ENCODE measurements at regions not wholly inside any gene's neighbourhood (a gene's known extent, or its start where the extent isn't known, plus 50 kb on each side); places are given as distances from the start of the nearest gene placed in this dataset.

GRCh38 chr4:14924812-14925344 is 77.4 kb upstream of the CPEB2 start:
- intact Hi-C loops (cut with micrococcal nuclease) = loop anchor here (2.0 to 10.0 kb wide), 8 partner anchors 53 to 1443 kb away; partner anchors contain the start of genes RAB28 and TAPT1

GRCh38 chr4:14925471-14925870 is 76.8 kb upstream of the CPEB2 start:
- intact Hi-C loops (cut with micrococcal nuclease) = loop anchor here (2.0 to 10.0 kb wide), 4 partner anchors 75 to 1299 kb away; partner anchors contain the start of gene TAPT1

- intact Hi-C loops (cut with micrococcal nuclease) = loop anchor here (10.0 kb wide), 2 partner anchors 828 to 1298 kb away; partner anchors contain the start of gene TAPT1
These were observed 75.9 kb upstream of the CPEB2 start for GRCh38 chr4:14926368-14926767.

GRCh38 chr4:14928035-14928434 is 74.2 kb upstream of the CPEB2 start:
- intact Hi-C loops (cut with micrococcal nuclease) = loop anchor here (10.0 kb wide), 2 partner anchors 827 to 1297 kb away; partner anchors contain the start of gene TAPT1

- intact Hi-C loops (cut with micrococcal nuclease) = loop anchor here (10.0 kb wide), 2 partner anchors 825 to 1295 kb away; partner anchors contain the start of gene TAPT1
These were observed 72.6 kb upstream of the CPEB2 start for GRCh38 chr4:14929669-14930068.

GRCh38 chr4:14934704-14935390 is 67.4 kb upstream of the CPEB2 start:
- intact Hi-C loops (cut with micrococcal nuclease) = no loop called here

- intact Hi-C loops (cut with micrococcal nuclease) = no loop called here
These were observed 58.5 kb upstream of the CPEB2 start for GRCh38 chr4:14943749-14944148.

- intact Hi-C loops (cut with micrococcal nuclease) = no loop called here
These were observed 49.9 kb upstream of the CPEB2 start for GRCh38 chr4:14952352-14952751.
